Astrocyte (in vitro differentiated cells and primary cell): ENCODE measurements at regions not wholly inside any gene's neighbourhood (a gene's known extent, or its start where the extent isn't known, plus 50 kb on each side); places are given as distances from the start of the nearest gene placed in this dataset.

Source experiments
- EZH2 ChIP-seq: IDR thresholded peaks from 2 replicates; pipeline ENCODE4 v1.6.1; 2012; ENCODE audit warnings: mild to moderate bottlenecking, low read length, inconsistent platforms; ENCODE audit not compliant: insufficient read depth
- TF ChIP-seq, protein P1 (sequence below): IDR thresholded peaks from 2 replicates; pipeline ENCODE4 v1.5.1; 2011; ENCODE audit warnings: low read depth, mild to moderate bottlenecking, inconsistent platforms, low read length, moderate library complexity; ENCODE audit not compliant: insufficient read depth

DNA sequence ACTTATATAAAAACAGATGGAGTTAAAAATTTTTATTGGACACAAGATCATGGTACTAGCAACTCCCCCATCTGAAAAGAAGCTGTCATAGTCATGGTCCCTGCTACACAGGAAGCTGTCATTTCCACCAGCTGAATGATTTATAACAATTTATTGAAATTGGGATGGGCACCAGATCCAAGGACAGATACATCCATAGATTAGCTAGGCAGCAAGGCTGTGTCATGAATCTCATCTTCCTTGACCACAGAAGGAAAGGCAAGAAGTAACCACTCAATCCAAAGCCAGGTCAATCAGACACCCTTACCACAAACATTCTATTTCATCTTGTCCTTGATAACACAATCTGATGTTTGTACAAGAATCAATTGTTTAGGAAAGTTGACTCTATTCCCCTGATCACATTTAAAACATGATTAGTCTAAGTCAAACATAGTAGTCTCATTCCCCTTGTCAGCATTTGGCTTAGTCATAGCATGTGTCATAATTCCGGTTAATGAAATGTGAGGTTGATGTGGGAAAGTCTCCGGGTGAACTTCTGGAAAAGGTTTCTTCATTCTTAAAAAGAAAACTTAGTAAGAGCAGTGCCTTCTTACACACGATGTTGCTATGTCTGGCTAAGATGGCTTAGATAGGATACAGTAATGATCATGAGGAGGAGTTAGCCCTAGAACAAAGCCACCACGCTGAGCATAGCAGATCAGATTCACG is 462.6 kb upstream of the PAPPA start:
- TF ChIP-seq, protein P1, sequence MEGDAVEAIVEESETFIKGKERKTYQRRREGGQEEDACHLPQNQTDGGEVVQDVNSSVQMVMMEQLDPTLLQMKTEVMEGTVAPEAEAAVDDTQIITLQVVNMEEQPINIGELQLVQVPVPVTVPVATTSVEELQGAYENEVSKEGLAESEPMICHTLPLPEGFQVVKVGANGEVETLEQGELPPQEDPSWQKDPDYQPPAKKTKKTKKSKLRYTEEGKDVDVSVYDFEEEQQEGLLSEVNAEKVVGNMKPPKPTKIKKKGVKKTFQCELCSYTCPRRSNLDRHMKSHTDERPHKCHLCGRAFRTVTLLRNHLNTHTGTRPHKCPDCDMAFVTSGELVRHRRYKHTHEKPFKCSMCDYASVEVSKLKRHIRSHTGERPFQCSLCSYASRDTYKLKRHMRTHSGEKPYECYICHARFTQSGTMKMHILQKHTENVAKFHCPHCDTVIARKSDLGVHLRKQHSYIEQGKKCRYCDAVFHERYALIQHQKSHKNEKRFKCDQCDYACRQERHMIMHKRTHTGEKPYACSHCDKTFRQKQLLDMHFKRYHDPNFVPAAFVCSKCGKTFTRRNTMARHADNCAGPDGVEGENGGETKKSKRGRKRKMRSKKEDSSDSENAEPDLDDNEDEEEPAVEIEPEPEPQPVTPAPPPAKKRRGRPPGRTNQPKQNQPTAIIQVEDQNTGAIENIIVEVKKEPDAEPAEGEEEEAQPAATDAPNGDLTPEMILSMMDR = no peak
- TF ChIP-seq EZH2 = no peak
